ENCODE measurements at regions not wholly inside any gene's neighbourhood (a gene's known extent, or its start where the extent isn't known, plus 50 kb on each side); places are given as distances from the start of the nearest gene placed in this dataset.

DNA sequence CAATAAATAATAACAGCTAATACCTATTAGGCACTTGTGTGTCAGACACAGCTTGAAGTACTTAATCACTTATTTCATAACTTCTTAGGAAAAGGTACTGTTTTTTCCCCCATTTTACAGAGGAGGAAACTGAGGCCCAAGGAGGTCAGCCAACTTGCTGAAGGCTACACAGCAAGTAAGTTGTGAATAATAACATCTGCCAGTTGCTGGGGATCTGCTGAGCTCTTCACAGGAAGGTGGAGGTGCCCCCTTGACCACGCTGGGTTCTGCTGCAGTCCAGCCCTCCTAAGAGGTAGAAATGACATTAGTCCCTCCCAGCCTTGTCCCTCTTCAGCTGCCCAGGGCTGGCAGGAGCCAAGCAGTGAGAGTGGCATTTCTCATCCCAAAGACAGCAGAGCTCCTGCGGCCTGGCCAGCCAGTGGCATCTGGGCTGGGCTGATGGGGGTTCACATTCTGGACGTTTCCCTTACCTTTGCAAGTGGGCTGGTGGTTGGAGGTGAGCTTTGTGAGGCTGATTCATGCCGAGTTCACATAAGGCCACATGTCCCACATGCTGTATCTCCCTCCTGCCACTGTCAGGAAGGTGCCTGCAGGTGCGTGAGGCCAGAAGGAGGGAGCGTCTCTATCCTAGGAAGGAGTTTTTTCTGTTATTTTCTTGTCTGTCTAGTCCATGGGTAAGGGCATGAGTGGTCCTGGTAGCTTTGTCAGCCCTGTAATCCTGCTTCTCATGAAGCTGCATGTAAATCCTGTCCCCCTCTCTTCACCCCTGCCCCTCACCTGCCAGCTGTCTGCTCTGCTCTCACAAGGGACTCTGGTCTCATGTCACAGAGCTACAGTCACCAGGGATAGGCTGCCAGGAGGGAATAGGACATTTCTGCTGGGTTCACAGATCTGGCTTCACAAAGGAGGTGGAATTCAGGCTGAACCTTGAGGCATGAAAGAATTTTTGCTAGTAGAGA lies 171.7 kb downstream of the MACROH2A1 start:
- TF ChIP-seq HOXB13 (CRISPR knock-in tag; IDR thresholded peaks at IDR 0.05; ENCODE audit: low read depth) (no peak), KDM5A (IDR thresholded peaks at IDR 0.05) (no peak), MAZ (IDR thresholded peaks at IDR 0.05; ENCODE audit: borderline replicate concordance, low read depth, low read length) (no peak), MAFK (IDR thresholded peaks at IDR 0.05; ENCODE audit: partially characterized antibody) (no peak), NR3C1 (IDR thresholded peaks at IDR 0.05) (no peak), BHLHE40 (IDR thresholded peaks at IDR 0.05; ENCODE audit: low read depth, low read length) (no peak), RAD21 (conservative IDR thresholded peaks at IDR 0.05 in 1 of 2, IDR thresholded peaks at IDR 0.05 in 1 of 2) (no peak), GATA3 (IDR thresholded peaks at IDR 0.05; ENCODE audit: borderline replicate concordance) (no peak), RCOR1 (IDR thresholded peaks at IDR 0.05; ENCODE audit: low read depth, low read length) (no peak), CTCF (IDR thresholded peaks at IDR 0.05) (no peak), FOSB (CRISPR knock-in tag; IDR thresholded peaks at IDR 0.05) (no peak), CBX8 (IDR thresholded peaks at IDR 0.05) (no peak), MYC (IDR thresholded peaks at IDR 0.05; ENCODE audit: borderline replicate concordance, low read length) (no peak), REST (IDR thresholded peaks at IDR 0.05) (no peak), HES2 (IDR thresholded peaks at IDR 0.05) (no peak), HMGXB4 (CRISPR knock-in tag; IDR thresholded peaks at IDR 0.05; ENCODE audit: borderline replicate concordance) (no peak), NFE2L2 (conservative IDR thresholded peaks at IDR 0.05; ENCODE audit: low read length) (no peak), RARB (CRISPR knock-in tag; IDR thresholded peaks at IDR 0.05) (no peak)
- TF ChIP-seq, protein P1, sequence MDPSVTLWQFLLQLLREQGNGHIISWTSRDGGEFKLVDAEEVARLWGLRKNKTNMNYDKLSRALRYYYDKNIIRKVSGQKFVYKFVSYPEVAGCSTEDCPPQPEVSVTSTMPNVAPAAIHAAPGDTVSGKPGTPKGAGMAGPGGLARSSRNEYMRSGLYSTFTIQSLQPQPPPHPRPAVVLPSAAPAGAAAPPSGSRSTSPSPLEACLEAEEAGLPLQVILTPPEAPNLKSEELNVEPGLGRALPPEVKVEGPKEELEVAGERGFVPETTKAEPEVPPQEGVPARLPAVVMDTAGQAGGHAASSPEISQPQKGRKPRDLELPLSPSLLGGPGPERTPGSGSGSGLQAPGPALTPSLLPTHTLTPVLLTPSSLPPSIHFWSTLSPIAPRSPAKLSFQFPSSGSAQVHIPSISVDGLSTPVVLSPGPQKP (IDR thresholded peaks at IDR 0.05; ENCODE audit: low read depth, low read length), result no peak
- Histone ChIP-seq H3K4me2 (no peak overlapping the region), H3K4me3 (no peak overlapping the region), H3K4me1 (peaks cover 21% of the 10 kb centered on the region), H3K9me3 (no peaks in the 10 kb centered on the region), H3K27ac (no peak overlapping the region; a peak in 1 of 6 replicates)
- WGBS (ENCODE audit: missing lambda C conversion rate), result 48% methylated on average over 6 of the region's 6 CpGs
- FAIRE-seq, result no peak
- ChIA-PET CTCF (interaction anchor here (0.6 to 1.7 kb wide), 8 partner anchors 10 to 105 kb away, joined by 3 to 8 read pairs (median 4); no protein-coding TSS in a partner anchor), POLR2A (no interaction called here)
- DNase-seq (ENCODE audit: low read depth in 1 of 2, low spot score in 1 of 2), result no peak
- ATAC-seq, result no peak

All from A549 (cell line).